ENCODE measurements at regions not wholly inside any gene's neighbourhood (a gene's known extent, or its start where the extent isn't known, plus 50 kb on each side); places are given as distances from the start of the nearest gene placed in this dataset.

GRCh38 chr21:15191342-15191741 is 126.5 kb upstream of the NRIP1 start:
- no peak overlapping the region for H3K4me3 Mint-ChIP-seq
- peaks cover 17% of the 10 kb centered on the region for H3K4me1 Mint-ChIP-seq
- no peak overlapping the region for H3K27ac Mint-ChIP-seq
- Histone ChIP-seq H3K36me3 (no peaks in the 10 kb centered on the region), H3K9ac (no peak overlapping the region), H3K27ac (no peak overlapping the region), H3K9me3 (ENCODE audit: low read depth) (no peaks in the 10 kb centered on the region), H3K4me3 (no peak overlapping the region), H4K20me1 (ENCODE audit: low read depth) (no peaks in the 10 kb centered on the region), H3K4me1 (no peaks in the 10 kb centered on the region), H3K27me3 (no peaks in the 10 kb centered on the region), H3K4me2 (no peak overlapping the region), H2AFZ (replicated peaks) (no peak overlapping the region), H3F3A (ENCODE audit: low read depth) (no peaks in the 10 kb centered on the region), H3K79me2 (ENCODE audit: low read depth) (no peaks in the 10 kb centered on the region)
- TF ChIP-seq EZH2 (IDR thresholded peaks at IDR 0.05) (no peak), EZH2phosphoT487 (IDR thresholded peaks at IDR 0.05) (no peak)
- H3K36me3 Mint-ChIP-seq = peaks cover 6% of the 10 kb centered on the region
- H3K9me3 Mint-ChIP-seq = peaks cover 13% of the 10 kb centered on the region
- peaks cover 13% of the 10 kb centered on the region for H3K27me3 Mint-ChIP-seq (ENCODE audit: insufficient read depth, low read depth)
- no peak for DNase-seq (ENCODE audit: low spot score)

GRCh38 chr21:15192243-15192642 is 127.4 kb upstream of the NRIP1 start:
- no peaks in the 10 kb centered on the region for H4K20me1 ChIP-seq (ENCODE audit: low read depth)
- no peaks in the 10 kb centered on the region for H3K4me1 ChIP-seq
- H3K27me3 ChIP-seq = no peaks in the 10 kb centered on the region
- peaks cover 12% of the 10 kb centered on the region for H3K27me3 Mint-ChIP-seq (ENCODE audit: insufficient read depth, low read depth)
- no peak overlapping the region for H3K4me3 ChIP-seq
- peaks cover 6% of the 10 kb centered on the region for H3K36me3 Mint-ChIP-seq
- H3K4me2 ChIP-seq = no peak overlapping the region
- no peaks in the 10 kb centered on the region for H3K36me3 ChIP-seq
- H3K9me3 Mint-ChIP-seq = peaks cover 13% of the 10 kb centered on the region
- no peaks in the 10 kb centered on the region for H3K79me2 ChIP-seq (ENCODE audit: low read depth)
- no peak overlapping the region for H3K27ac ChIP-seq
- no peak overlapping the region for H2AFZ ChIP-seq (replicated peaks)
- no peak overlapping the region for H3K27ac Mint-ChIP-seq
- H3K4me1 Mint-ChIP-seq = peaks cover 17% of the 10 kb centered on the region
- H3K9ac ChIP-seq = no peak overlapping the region
- no peak for DNase-seq (ENCODE audit: low spot score)
- TF ChIP-seq EZH2phosphoT487 (IDR thresholded peaks at IDR 0.05) = no peak
- no peak for TF ChIP-seq CTCF (IDR thresholded peaks at IDR 0.05)
- no peak for TF ChIP-seq EZH2 (IDR thresholded peaks at IDR 0.05)
- H3F3A ChIP-seq (ENCODE audit: low read depth) = no peaks in the 10 kb centered on the region
- H3K4me3 Mint-ChIP-seq = no peak overlapping the region
- no peaks in the 10 kb centered on the region for H3K9me3 ChIP-seq (ENCODE audit: low read depth)

GRCh38 chr21:15193937-15194336 is 129.1 kb upstream of the NRIP1 start:
- Mint-ChIP-seq H3K4me3 (no peak overlapping the region), H3K4me1 (peaks cover 21% of the 10 kb centered on the region), H3K9me3 (peaks cover 7% of the 10 kb centered on the region), H3K27ac (no peak overlapping the region), H3K27me3 (ENCODE audit: insufficient read depth, low read depth) (peaks cover 3% of the 10 kb centered on the region), H3K36me3 (peaks cover under 1% of the 10 kb centered on the region)
- no peak for DNase-seq (ENCODE audit: low spot score)
- Histone ChIP-seq H3K27me3 (no peaks in the 10 kb centered on the region), H3K4me1 (no peaks in the 10 kb centered on the region), H3F3A (ENCODE audit: low read depth) (no peaks in the 10 kb centered on the region), H4K20me1 (ENCODE audit: low read depth) (no peaks in the 10 kb centered on the region), H3K79me2 (ENCODE audit: low read depth) (no peaks in the 10 kb centered on the region), H3K9me3 (ENCODE audit: low read depth) (no peaks in the 10 kb centered on the region), H3K4me3 (no peak overlapping the region), H3K27ac (no peak overlapping the region), H3K36me3 (no peaks in the 10 kb centered on the region), H3K4me2 (no peak overlapping the region), H2AFZ (replicated peaks) (no peak overlapping the region), H3K9ac (no peak overlapping the region)
- no peak for TF ChIP-seq CTCF (IDR thresholded peaks at IDR 0.05)

- no peak for DNase-seq (ENCODE audit: low spot score)
- no peaks in the 10 kb centered on the region for H4K20me1 ChIP-seq (ENCODE audit: low read depth)
- H3K36me3 ChIP-seq = no peaks in the 10 kb centered on the region
- H3K9ac ChIP-seq = no peak overlapping the region
- no peak overlapping the region for H2AFZ ChIP-seq (replicated peaks)
- H3K79me2 ChIP-seq (ENCODE audit: low read depth) = no peaks in the 10 kb centered on the region
- H3K27ac Mint-ChIP-seq = no peak overlapping the region
- H3K4me1 Mint-ChIP-seq = peaks cover 20% of the 10 kb centered on the region
- peaks cover 7% of the 10 kb centered on the region for H3K9me3 Mint-ChIP-seq
- no peak overlapping the region for H3K4me3 ChIP-seq
- TF ChIP-seq EZH2phosphoT487 (IDR thresholded peaks at IDR 0.05) = no peak
- peaks cover 10% of the 10 kb centered on the region for H3K4me1 ChIP-seq
- H3K4me3 Mint-ChIP-seq = no peak overlapping the region
- H3F3A ChIP-seq (ENCODE audit: low read depth) = no peaks in the 10 kb centered on the region
- H3K27ac ChIP-seq = no peak overlapping the region
- no peaks in the 10 kb centered on the region for H3K27me3 ChIP-seq
- no peaks in the 10 kb centered on the region for H3K27me3 Mint-ChIP-seq (ENCODE audit: insufficient read depth, low read depth)
- no peak overlapping the region for H3K4me2 ChIP-seq
- no peaks in the 10 kb centered on the region for H3K9me3 ChIP-seq (ENCODE audit: low read depth)
- H3K36me3 Mint-ChIP-seq = no peaks in the 10 kb centered on the region
Observed at GRCh38 chr21:15195104-15195503, 130.3 kb upstream of the NRIP1 start.

Measured in neural progenitor cell (in vitro differentiated cells).